GM19467 (cell line): ENCODE measurements at regions not wholly inside any gene's neighbourhood (a gene's known extent, or its start where the extent isn't known, plus 50 kb on each side); places are given as distances from the start of the nearest gene placed in this dataset.
"Not testable (repeated sequence)": the region's sequence is repeated elsewhere in the genome, so short reads cannot be mapped to it uniquely, and the experiment has no call there.

Source experiments
- ATAC-seq: cut with Tn5 transposase; IDR thresholded peaks from one replicate; pipeline ENCODE4 v1.9.1; 2021; ENCODE audit warnings: mild to moderate bottlenecking, moderate library complexity; ENCODE audit not compliant: unreplicated experiment

GRCh38 chr5:53265043-53265442, 155.5 kb upstream of the MOCS2 start:
- no peak for ATAC-seq

- not testable (repeated sequence) for ATAC-seq
Measured at GRCh38 chr5:53268241-53268640, 158.7 kb upstream of the MOCS2 start.

GRCh38 chr5:53275666-53276065, 166.1 kb upstream of the MOCS2 start:
- no peak for ATAC-seq

- ATAC-seq, result no peak
Measured at GRCh38 chr5:53276825-53277224, 167.3 kb upstream of the MOCS2 start.

- ATAC-seq, result no peak
Measured at GRCh38 chr5:53277491-53277890, 167.9 kb upstream of the MOCS2 start.

GRCh38 chr5:53287573-53287972, 178.0 kb upstream of the MOCS2 start:
- ATAC-seq, result no peak

GRCh38 chr5:53288511-53288910, 179.0 kb upstream of the MOCS2 start:
- ATAC-seq, result no peak

GRCh38 chr5:53291047-53291446, 181.5 kb upstream of the MOCS2 start:
- ATAC-seq, result no peak

GRCh38 chr5:53291528-53291927, 182.0 kb upstream of the MOCS2 start:
- ATAC-seq, result no peak

GRCh38 chr5:53298841-53299240, 181.6 kb upstream of the FST start:
- no peak for ATAC-seq

- no peak for ATAC-seq
Measured at GRCh38 chr5:53302529-53302928, 177.9 kb upstream of the FST start.

GRCh38 chr5:53303105-53303504, 177.3 kb upstream of the FST start:
- ATAC-seq, result no peak

GRCh38 chr5:53305316-53305715, 175.1 kb upstream of the FST start:
- not testable (repeated sequence) for ATAC-seq

GRCh38 chr5:53309653-53310052, 170.8 kb upstream of the FST start:
- ATAC-seq, result no peak

GRCh38 chr5:53311681-53312080, 168.7 kb upstream of the FST start:
- ATAC-seq, result no peak

- no peak for ATAC-seq
Measured at GRCh38 chr5:53313145-53313544, 167.3 kb upstream of the FST start.

- no peak for ATAC-seq
Measured at GRCh38 chr5:53318303-53318702, 162.1 kb upstream of the FST start.

- no peak for ATAC-seq
Measured at GRCh38 chr5:53319315-53319714, 161.1 kb upstream of the FST start.

GRCh38 chr5:53321073-53321472, 159.4 kb upstream of the FST start:
- no peak for ATAC-seq

- no peak for ATAC-seq
Measured at GRCh38 chr5:53321721-53322120, 158.7 kb upstream of the FST start.

- ATAC-seq, result no peak
Measured at GRCh38 chr5:53322257-53322656, 158.2 kb upstream of the FST start.

- ATAC-seq, result no peak
Measured at GRCh38 chr5:53323511-53323910, 156.9 kb upstream of the FST start.

- ATAC-seq, result peak; percentile 90
Measured at GRCh38 chr5:53323943-53324642, 156.3 kb upstream of the FST start.
